SHP77 (cell line): ENCODE measurements at regions not wholly inside any gene's neighbourhood (a gene's known extent, or its start where the extent isn't known, plus 50 kb on each side); places are given as distances from the start of the nearest gene placed in this dataset.

Experiments
- DNase-seq, 2 experiments: peaks; one replicate each; lab custom pipeline; 2025; lab: John Stamatoyannopoulos, UW

- DNase-seq: no peak
Measured at GRCh38 chr17:73952480-73953205, 250.8 kb upstream of the RPL38 start.

GRCh38 chr17:73953206-73954033, 250.1 kb upstream of the RPL38 start:
- no peak for DNase-seq

GRCh38 chr17:73954951-73955350, 248.5 kb upstream of the RPL38 start:
- DNase-seq: no peak

- DNase-seq: no peak
Measured at GRCh38 chr17:73955616-73956015, 247.9 kb upstream of the RPL38 start.

- no peak for DNase-seq
Measured at GRCh38 chr17:73956169-73956568, 247.3 kb upstream of the RPL38 start.

GRCh38 chr17:73956595-73957465, 246.6 kb upstream of the RPL38 start:
- DNase-seq: peak; percentile 79 to 87

- DNase-seq: no peak
Measured at GRCh38 chr17:73957564-73957963, 245.9 kb upstream of the RPL38 start.

GRCh38 chr17:73958453-73958852, 245.0 kb upstream of the RPL38 start:
- DNase-seq: no peak

- no peak for DNase-seq
Measured at GRCh38 chr17:73960469-73960868, 243.0 kb upstream of the RPL38 start.

- no peak for DNase-seq
Measured at GRCh38 chr17:73962308-73962707, 241.2 kb upstream of the RPL38 start.

GRCh38 chr17:73968680-73969079, 234.8 kb upstream of the RPL38 start:
- DNase-seq: no peak

GRCh38 chr17:73969956-73970355, 233.5 kb upstream of the RPL38 start:
- no peak for DNase-seq

- DNase-seq: no peak
Measured at GRCh38 chr17:73971127-73971526, 232.4 kb upstream of the RPL38 start.

- DNase-seq: no peak
Measured at GRCh38 chr17:73972056-73972455, 231.4 kb upstream of the RPL38 start.

GRCh38 chr17:73972901-73973300, 230.6 kb upstream of the RPL38 start:
- no peak for DNase-seq

GRCh38 chr17:73973586-73974409, 229.7 kb upstream of the RPL38 start:
- DNase-seq: peak in 1 of 2 experiments; percentile 74

GRCh38 chr17:73974536-73974935, 228.9 kb upstream of the RPL38 start:
- DNase-seq: no peak

- DNase-seq: no peak
Measured at GRCh38 chr17:73976147-73976546, 227.3 kb upstream of the RPL38 start.

- DNase-seq: peak; percentile 13 to 36
Measured at GRCh38 chr17:73976676-73977521, 226.6 kb upstream of the RPL38 start.

GRCh38 chr17:73980517-73980916, 223.0 kb upstream of the RPL38 start:
- no peak for DNase-seq

GRCh38 chr17:73982871-73983270, 220.6 kb upstream of the RPL38 start:
- no peak for DNase-seq
